OCI-LY1 (cell line): ENCODE measurements at regions not wholly inside any gene's neighbourhood (a gene's known extent, or its start where the extent isn't known, plus 50 kb on each side); places are given as distances from the start of the nearest gene placed in this dataset.

Experiments
- H2AFZ ChIP-seq: fragments of 200-600 bp; sonication (generic), shearing (Covaris generic); 2 replicates; pipeline ENCODE4 v1.6.0; 2014; ENCODE audit warnings: antibody characterized with exemption, mild to moderate bottlenecking, low read length
- H3F3A ChIP-seq: fragments of 200-600 bp; sonication (generic), shearing (Covaris generic); 2 replicates; pipeline ENCODE4 v1.6.0; 2014; ENCODE audit warnings: mild to moderate bottlenecking, antibody characterized with exemption, low read length, moderate library complexity; ENCODE audit not compliant: insufficient read depth
- H3K27ac ChIP-seq: fragments of 200-600 bp; sonication (generic); 2 replicates; pipeline ENCODE4 v1.5.1; 2014; ENCODE audit warnings: low read length, mixed run types, mild to moderate bottlenecking, low read depth; ENCODE audit not compliant: poor library complexity, severe bottlenecking
- H3K27me3 ChIP-seq: fragments of 200-600 bp; sonication (generic); 2 replicates; pipeline ENCODE4 v1.6.0; 2014; ENCODE audit warnings: antibody characterized with exemption, mild to moderate bottlenecking, low read length, moderate library complexity; ENCODE audit not compliant: insufficient read depth
- H3K36me3 ChIP-seq: fragments of 200-600 bp; sonication (generic); 2 replicates; pipeline ENCODE4 v1.6.1; 2014; ENCODE audit warnings: mild to moderate bottlenecking, antibody characterized with exemption, low read length, moderate library complexity, mixed read lengths; ENCODE audit not compliant: insufficient read depth
- H3K4me1 ChIP-seq: fragments of 200-600 bp; sonication (generic); 2 replicates; pipeline ENCODE4 v1.5.1; 2014; ENCODE audit warnings: mild to moderate bottlenecking, low read length, moderate library complexity; ENCODE audit not compliant: insufficient read depth, severe bottlenecking
- H3K4me2 ChIP-seq: fragments of 200-600 bp; sonication (generic), shearing (Covaris generic); 2 replicates; pipeline ENCODE4 v1.6.1; 2014; ENCODE audit warnings: low read length
- H3K4me3 ChIP-seq: fragments of 200-600 bp; sonication (generic); 2 replicates; pipeline ENCODE4 v1.5.1; 2014; ENCODE audit warnings: low read length, low read depth, mild to moderate bottlenecking, mixed read lengths; ENCODE audit not compliant: poor library complexity, severe bottlenecking
- H3K79me2 ChIP-seq: fragments of 200-600 bp; shearing (Covaris generic); 2 replicates; pipeline ENCODE4 v1.6.1; 2016; ENCODE audit warnings: mixed run types, low read length, mixed read lengths; ENCODE audit not compliant: insufficient read depth
- H3K9ac ChIP-seq: fragments of 200-600 bp; sonication (generic), shearing (Covaris generic); 2 replicates; pipeline ENCODE4 v1.6.1; 2014; ENCODE audit warnings: mild to moderate bottlenecking, low read length, mixed read lengths
- H3K9me2 ChIP-seq: fragments of 200-600 bp; sonication (generic), shearing (Covaris generic); 2 replicates; pipeline ENCODE4 v1.6.1; 2014; ENCODE audit warnings: low read depth, mild to moderate bottlenecking, low read length, mixed read lengths
- H3K9me3 ChIP-seq: fragments of 200-600 bp; shearing (Covaris generic); 2 replicates; pipeline ENCODE4 v1.6.1; 2014; ENCODE audit warnings: low read length, mixed read lengths
- H4K20me1 ChIP-seq: fragments of 200-600 bp; sonication (generic), shearing (Covaris generic); 2 replicates; pipeline ENCODE4 v1.6.0; 2016; ENCODE audit warnings: mild to moderate bottlenecking, low read length; ENCODE audit not compliant: insufficient read depth
- CTCF ChIP-seq: fragments of 200-600 bp; sonication (generic), shearing (Covaris generic); IDR thresholded peaks from 2 replicates; pipeline ENCODE4 v1.5.1; 2017; ENCODE audit warnings: mild to moderate bottlenecking, antibody characterized with exemption, low read length, moderate library complexity, mixed read lengths
- EZH2 ChIP-seq: fragments of 200-600 bp; sonication (generic), shearing (Covaris generic); IDR thresholded peaks from 2 replicates; pipeline ENCODE4 v1.8.0; 2017; ENCODE audit warnings: borderline replicate concordance, mixed run types, mild to moderate bottlenecking, antibody characterized with exemption, low read length, moderate library complexity, mixed read lengths

- no peaks in the 10 kb centered on the region for H3K36me3 ChIP-seq
- H3F3A ChIP-seq = no peaks in the 10 kb centered on the region
- H3K27ac ChIP-seq = no peak overlapping the region
- no peak overlapping the region for H3K9ac ChIP-seq
- no peak overlapping the region for H3K4me3 ChIP-seq
- no peaks in the 10 kb centered on the region for H4K20me1 ChIP-seq
- no peaks in the 10 kb centered on the region for H3K79me2 ChIP-seq
- no peaks in the 10 kb centered on the region for H3K9me2 ChIP-seq
- H2AFZ ChIP-seq = no peak overlapping the region
- no peak overlapping the region for H3K4me2 ChIP-seq
- H3K4me1 ChIP-seq = no peaks in the 10 kb centered on the region
- no peak for TF ChIP-seq EZH2
- no peak for TF ChIP-seq CTCF
- H3K27me3 ChIP-seq = no peaks in the 10 kb centered on the region
- no peaks in the 10 kb centered on the region for H3K9me3 ChIP-seq
Observed at GRCh38 chr5:33372721-33373472, 67.9 kb upstream of the TARS1 start.

DNA sequence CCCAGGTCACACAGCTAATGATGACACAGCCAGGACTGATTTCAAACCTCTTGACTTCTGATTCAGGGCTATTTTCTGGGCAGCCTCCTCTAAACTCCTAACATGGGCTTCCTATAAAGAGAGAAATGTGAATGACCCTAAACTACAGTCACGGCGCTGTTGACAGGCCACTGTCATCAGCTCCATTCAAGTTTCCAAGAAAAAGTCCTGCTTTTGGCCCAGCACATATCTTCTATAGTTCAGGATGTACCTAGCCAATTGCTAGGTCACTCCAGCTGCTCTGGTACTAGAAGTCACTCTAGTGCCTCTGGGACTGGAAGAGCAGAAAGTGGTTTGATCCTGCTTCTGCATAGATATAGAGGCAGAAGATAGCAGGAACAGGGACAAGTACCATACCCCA lies 64.9 kb upstream of the TARS1 start:
- H3K4me1 ChIP-seq = no peaks in the 10 kb centered on the region
- no peaks in the 10 kb centered on the region for H3K79me2 ChIP-seq
- H3K4me3 ChIP-seq = no peak overlapping the region
- H3K36me3 ChIP-seq = no peaks in the 10 kb centered on the region
- no peaks in the 10 kb centered on the region for H3K9me3 ChIP-seq
- H2AFZ ChIP-seq = no peak overlapping the region
- no peak overlapping the region for H3K4me2 ChIP-seq
- no peaks in the 10 kb centered on the region for H3F3A ChIP-seq
- H3K9me2 ChIP-seq = no peaks in the 10 kb centered on the region
- no peaks in the 10 kb centered on the region for H3K27me3 ChIP-seq
- no peak overlapping the region for H3K9ac ChIP-seq
- H4K20me1 ChIP-seq = no peaks in the 10 kb centered on the region
- TF ChIP-seq EZH2 (no peak), CTCF (no peak)
- no peak overlapping the region for H3K27ac ChIP-seq

GRCh38 chr5:33379757-33380156 lies 61.0 kb upstream of the TARS1 start:
- no peak overlapping the region for H2AFZ ChIP-seq
- no peaks in the 10 kb centered on the region for H3K4me1 ChIP-seq
- TF ChIP-seq EZH2 = no peak
- TF ChIP-seq CTCF = peak; percentile 47; the same call in 1 of the 2 replicates
- no peaks in the 10 kb centered on the region for H3K27me3 ChIP-seq
- no peak overlapping the region for H3K4me3 ChIP-seq
- no peak overlapping the region for H3K27ac ChIP-seq
- H3K79me2 ChIP-seq = no peaks in the 10 kb centered on the region
- no peak overlapping the region for H3K4me2 ChIP-seq
- H4K20me1 ChIP-seq = no peaks in the 10 kb centered on the region
- no peak overlapping the region for H3K9ac ChIP-seq
- H3K9me3 ChIP-seq = no peaks in the 10 kb centered on the region
- H3K9me2 ChIP-seq = no peaks in the 10 kb centered on the region
- no peaks in the 10 kb centered on the region for H3F3A ChIP-seq
- H3K36me3 ChIP-seq = no peaks in the 10 kb centered on the region
